ENCODE measurements at regions not wholly inside any gene's neighbourhood (a gene's known extent, or its start where the extent isn't known, plus 50 kb on each side); places are given as distances from the start of the nearest gene placed in this dataset.

- DNase-seq (ENCODE audit: low read depth, low spot score) (no peak), ATAC-seq (no peak)
- Histone ChIP-seq H3K9me3 (ENCODE audit: control insufficient read depth in 1 of 2, insufficient read depth in 1 of 2, low read depth in 1 of 2, low read length in 2 of 2) (no peaks in the 10 kb centered on the region), H3K27me3 (ENCODE audit: insufficient read depth, low read length) (no peaks in the 10 kb centered on the region), H3K36me3 (ENCODE audit: control insufficient read depth in 1 of 2, insufficient read depth in 2 of 2, low read length in 2 of 2) (no peaks in the 10 kb centered on the region), H3K4me2 (ENCODE audit: low read length) (no peak overlapping the region), H3K9ac (ENCODE audit: low read length) (no peak overlapping the region), H2AFZ (ENCODE audit: low read depth, low read length, poor library complexity, severe bottlenecking) (no peak overlapping the region), H3K27ac (ENCODE audit: low read depth, low read length) (no peak overlapping the region), H3K4me1 (ENCODE audit: control insufficient read depth in 1 of 2, insufficient read depth in 2 of 2, low read length in 2 of 2) (peaks cover 0 to 4% of the 10 kb centered on the region in 2 experiments; a peak in 1 of 4 replicates), H3K79me2 (ENCODE audit: insufficient read depth, low read length) (no peaks in the 10 kb centered on the region), H4K20me1 (ENCODE audit: insufficient read depth) (no peaks in the 10 kb centered on the region), H3K9me2 (ENCODE audit: insufficient read depth) (no peaks in the 10 kb centered on the region), H3K4me3 (replicated peaks in 1 of 2; ENCODE audit: low read depth in 1 of 2, low read length in 2 of 2) (no peak overlapping the region)
- no TSS peak for BruUV-seq (replicated peaks)
- ChIA-PET RAD21 (ENCODE audit: low non-redundant PET in 1 of 2, low total read pairs in 2 of 2, uncharacterized antibody in 2 of 2, unreplicated experiment in 2 of 2) (no interaction called here), CTCF (no interaction called here), POLR2A (no interaction called here)
- TF ChIP-seq ZBTB33 (IDR thresholded peaks at IDR 0.05; ENCODE audit: extremely low read depth, insufficient replicate concordance, low read length) (no peak), EZH2 (IDR thresholded peaks at IDR 0.05) (no peak), SRF (IDR thresholded peaks at IDR 0.05; ENCODE audit: low read depth) (no peak), CBX3 (IDR thresholded peaks at IDR 0.05; ENCODE audit: low read depth) (no peak), ELF1 (IDR thresholded peaks at IDR 0.05; ENCODE audit: borderline replicate concordance, low read depth) (no peak), REST (IDR thresholded peaks at IDR 0.05; ENCODE audit: low read depth) (no peak), YY1 (IDR thresholded peaks at IDR 0.05; ENCODE audit: extremely low read depth, insufficient replicate concordance, low read depth, low read length) (no peak), POLR2AphosphoS5 (IDR thresholded peaks at IDR 0.05; ENCODE audit: low read depth, low read length) (no peak), ATF3 (IDR thresholded peaks at IDR 0.05) (no peak)
- intact Hi-C loops (cut with micrococcal nuclease): no loop called here
Observed at GRCh38 chr2:207463433-207463832, 66.3 kb upstream of the CREB1 start.
